ENCODE measurements at regions not wholly inside any gene's neighbourhood (a gene's known extent, or its start where the extent isn't known, plus 50 kb on each side); places are given as distances from the start of the nearest gene placed in this dataset.
A peak's percentile ranks its signal among the peaks of the same experiment; 100 is the strongest.

DNA sequence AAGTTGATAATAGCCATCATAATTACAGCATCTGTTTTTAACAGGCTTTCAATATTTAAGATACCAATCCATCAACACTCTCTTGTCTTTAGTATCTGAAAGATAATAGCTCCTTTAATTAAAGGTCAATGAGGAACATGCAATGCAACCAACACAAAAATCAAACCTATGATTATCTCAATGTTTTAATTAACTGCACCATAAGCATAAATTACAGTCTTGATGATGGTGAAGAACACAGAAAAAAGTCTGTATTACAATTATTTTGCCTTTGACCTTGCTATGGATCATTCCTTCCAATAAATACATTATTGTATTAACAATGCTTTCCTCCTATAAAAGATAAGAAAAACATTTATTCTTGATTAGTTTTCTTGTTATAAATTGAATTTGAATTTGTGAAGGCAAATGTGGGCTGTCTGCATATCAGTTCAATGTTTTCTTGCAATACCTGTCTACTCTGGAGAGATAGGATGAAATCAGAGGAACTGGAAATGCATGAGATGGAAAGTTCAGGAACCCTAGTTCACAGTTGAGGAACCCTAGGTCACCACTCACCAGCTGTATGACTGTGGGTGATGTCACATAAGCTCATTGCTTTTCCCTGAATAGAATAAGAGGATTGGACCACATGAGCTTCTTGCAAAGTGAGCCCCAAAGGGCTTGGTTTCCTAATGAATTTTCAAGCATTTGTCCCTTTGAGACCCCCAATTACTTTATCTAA lies 58.5 kb upstream of the ANXA1 start:
- ATAC-seq = peak; percentile 42 to 64; a peak in 4 of 6 replicates
- peak; percentile 76 for FAIRE-seq
- ChIA-PET POLR2A (interaction anchor here (0.6 to 1.0 kb wide), 5 partner anchors 50 to 788 kb away, joined by 3 to 7 read pairs (median 3); no protein-coding TSS in a partner anchor), CTCF (interaction anchor here (0.7 to 2.9 kb wide), 8 partner anchors 11 to 221 kb away, joined by 3 to 12 read pairs (median 5); no protein-coding TSS in a partner anchor)
- peaks cover 61% of the 10 kb centered on the region for H3K4me1 ChIP-seq
- peak overlapping the region; percentile 83 to 88 for H3K27ac ChIP-seq
- peak overlapping the region; percentile 38; the same call in 2 of the 3 replicates for H3K4me3 ChIP-seq
- no peaks in the 10 kb centered on the region for H3K9me3 ChIP-seq
- peak overlapping the region; percentile 87 for H3K4me2 ChIP-seq
- TF ChIP-seq, protein P1, sequence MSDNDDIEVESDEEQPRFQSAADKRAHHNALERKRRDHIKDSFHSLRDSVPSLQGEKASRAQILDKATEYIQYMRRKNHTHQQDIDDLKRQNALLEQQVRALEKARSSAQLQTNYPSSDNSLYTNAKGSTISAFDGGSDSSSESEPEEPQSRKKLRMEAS (IDR thresholded peaks at IDR 0.05) = peak; percentile 24; the same call in 1 of the 2 replicates
- TF ChIP-seq EHMT2 (IDR thresholded peaks at IDR 0.05; ENCODE audit: low read depth) (no peak), HDAC2 (IDR thresholded peaks at IDR 0.05) (no peak), RARB (CRISPR knock-in tag; IDR thresholded peaks at IDR 0.05) (no peak), MAFK (IDR thresholded peaks at IDR 0.05; ENCODE audit: partially characterized antibody) (peak; percentile 81), RNF2 (IDR thresholded peaks at IDR 0.05; ENCODE audit: borderline replicate concordance, low read depth) (no peak)
- TF ChIP-seq, protein P2, sequence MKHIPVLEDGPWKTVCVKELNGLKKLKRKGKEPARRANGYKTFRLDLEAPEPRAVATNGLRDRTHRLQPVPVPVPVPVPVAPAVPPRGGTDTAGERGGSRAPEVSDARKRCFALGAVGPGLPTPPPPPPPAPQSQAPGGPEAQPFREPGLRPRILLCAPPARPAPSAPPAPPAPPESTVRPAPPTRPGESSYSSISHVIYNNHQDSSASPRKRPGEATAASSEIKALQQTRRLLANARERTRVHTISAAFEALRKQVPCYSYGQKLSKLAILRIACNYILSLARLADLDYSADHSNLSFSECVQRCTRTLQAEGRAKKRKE (CRISPR knock-in tag; IDR thresholded peaks at IDR 0.05; ENCODE audit: low read depth) = no peak
- no peak for DNase-seq (ENCODE audit: low read depth in 1 of 2, low spot score in 1 of 2)

DNA sequence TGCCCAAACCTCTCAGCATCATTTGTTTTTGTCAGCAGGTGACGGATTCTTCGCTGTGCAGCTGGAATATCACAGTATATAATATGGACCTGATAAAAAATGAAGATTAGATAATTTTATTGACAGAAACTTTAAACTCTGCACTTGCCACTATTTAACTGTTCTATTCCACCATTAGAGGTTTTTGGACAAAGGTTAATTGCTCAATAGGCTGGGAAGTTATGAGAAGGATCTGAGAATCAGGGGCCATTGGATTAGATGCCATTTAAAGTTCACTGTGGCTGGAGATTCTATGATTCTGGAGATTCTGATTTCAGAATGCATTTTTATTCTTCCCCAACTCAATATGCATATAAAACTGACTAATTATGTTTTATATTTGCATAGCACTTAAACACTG lies 59.8 kb upstream of the ANXA1 start:
- peaks cover 65% of the 10 kb centered on the region for H3K4me1 ChIP-seq
- POLR2A ChIA-PET = no interaction called here
- no peak for ATAC-seq
- WGBS (ENCODE audit: missing lambda C conversion rate) = 42% methylated on average over 2 of the region's 2 CpGs
- CTCF ChIA-PET = interaction anchor here (2.2 to 2.9 kb wide), 3 partner anchors 10 to 220 kb away, joined by 9 to 12 read pairs (median 10); no protein-coding TSS in a partner anchor
- TF ChIP-seq GATA3 (IDR thresholded peaks at IDR 0.05; ENCODE audit: borderline replicate concordance) (no peak), CEBPB (IDR thresholded peaks at IDR 0.05) (peak; percentile 58 to 74; a peak in 3 of 4 replicates), HOXB13 (CRISPR knock-in tag; IDR thresholded peaks at IDR 0.05; ENCODE audit: low read depth) (peak; percentile 37; the same call in 1 of the 2 replicates)
- H3K27ac ChIP-seq = peak overlapping the region; percentile 75 to 88
- DNase-seq (ENCODE audit: low read depth in 1 of 2, low spot score in 1 of 2) = no peak
- FAIRE-seq = peak; percentile 46
- no peak overlapping the region; the same call in 2 of the 3 replicates for H3K4me3 ChIP-seq
- no peaks in the 10 kb centered on the region for H3K9me3 ChIP-seq
- H3K4me2 ChIP-seq = peak overlapping the region; percentile 87

DNA sequence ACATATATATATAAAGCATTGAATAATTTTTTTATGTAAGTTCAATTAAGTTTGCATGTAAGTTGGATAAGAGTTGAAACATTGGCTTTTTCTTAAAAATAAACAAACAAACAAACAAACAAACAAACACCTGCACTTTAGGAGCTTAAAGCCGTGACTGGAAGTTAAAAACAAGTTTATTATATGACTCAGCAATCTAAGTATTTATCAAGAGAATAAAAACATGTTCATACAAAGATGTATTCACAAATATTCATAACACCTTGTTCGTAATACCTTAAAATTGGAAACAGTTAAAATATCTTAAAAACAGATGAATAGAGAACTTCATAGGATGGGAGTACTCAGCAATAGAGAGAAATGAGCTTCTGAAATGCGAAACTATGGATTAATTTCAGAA lies 61.5 kb upstream of the ANXA1 start:
- POLR2A ChIA-PET = interaction anchor here (0.8 to 0.9 kb wide), 2 partner anchors 40 to 86 kb away, joined by 3 read pairs; no protein-coding TSS in a partner anchor
- no peak for ATAC-seq
- CTCF ChIA-PET = interaction anchor here (0.9 to 2.5 kb wide), 8 partner anchors 9 to 233 kb away, joined by 3 to 9 read pairs (median 4); no protein-coding TSS in a partner anchor
- Histone ChIP-seq H3K9me3 (no peaks in the 10 kb centered on the region), H3K27ac (peak overlapping the region in 1 of 2 experiments; percentile 88; a peak in 4 of 6 replicates), H3K4me3 (no peak overlapping the region; the same call in 2 of the 3 replicates), H3K4me1 (peaks cover 75% of the 10 kb centered on the region), H3K4me2 (peak overlapping the region; percentile 87)
- TF ChIP-seq, protein P3, sequence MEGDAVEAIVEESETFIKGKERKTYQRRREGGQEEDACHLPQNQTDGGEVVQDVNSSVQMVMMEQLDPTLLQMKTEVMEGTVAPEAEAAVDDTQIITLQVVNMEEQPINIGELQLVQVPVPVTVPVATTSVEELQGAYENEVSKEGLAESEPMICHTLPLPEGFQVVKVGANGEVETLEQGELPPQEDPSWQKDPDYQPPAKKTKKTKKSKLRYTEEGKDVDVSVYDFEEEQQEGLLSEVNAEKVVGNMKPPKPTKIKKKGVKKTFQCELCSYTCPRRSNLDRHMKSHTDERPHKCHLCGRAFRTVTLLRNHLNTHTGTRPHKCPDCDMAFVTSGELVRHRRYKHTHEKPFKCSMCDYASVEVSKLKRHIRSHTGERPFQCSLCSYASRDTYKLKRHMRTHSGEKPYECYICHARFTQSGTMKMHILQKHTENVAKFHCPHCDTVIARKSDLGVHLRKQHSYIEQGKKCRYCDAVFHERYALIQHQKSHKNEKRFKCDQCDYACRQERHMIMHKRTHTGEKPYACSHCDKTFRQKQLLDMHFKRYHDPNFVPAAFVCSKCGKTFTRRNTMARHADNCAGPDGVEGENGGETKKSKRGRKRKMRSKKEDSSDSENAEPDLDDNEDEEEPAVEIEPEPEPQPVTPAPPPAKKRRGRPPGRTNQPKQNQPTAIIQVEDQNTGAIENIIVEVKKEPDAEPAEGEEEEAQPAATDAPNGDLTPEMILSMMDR (IDR thresholded peaks at IDR 0.05) = no peak
- TF ChIP-seq NFE2L2 (conservative IDR thresholded peaks at IDR 0.05; ENCODE audit: low read length) (peak; percentile 50), FOSL2 (IDR thresholded peaks at IDR 0.05) (no peak), FOSL2 (CRISPR knock-in tag; IDR thresholded peaks at IDR 0.05) (peak; percentile 5; the same call in 1 of the 2 replicates), MAFK (IDR thresholded peaks at IDR 0.05; ENCODE audit: partially characterized antibody) (peak; percentile 89)
- FAIRE-seq = no peak
- 29% methylated on average over 3 of the region's 3 CpGs for WGBS (ENCODE audit: missing lambda C conversion rate)
- DNase-seq (ENCODE audit: low read depth in 1 of 2, low spot score in 1 of 2) = no peak

Measured in A549 (cell line).